Karpas-422 (cell line): ENCODE measurements at regions not wholly inside any gene's neighbourhood (a gene's known extent, or its start where the extent isn't known, plus 50 kb on each side); places are given as distances from the start of the nearest gene placed in this dataset.

Experiments
- DNase-seq: peaks from one replicate; pipeline ENCODE4 v3.0.0-alpha.2; 2015
- H2AFZ ChIP-seq: fragments of 200-600 bp; sonication (generic); 2 replicates; pipeline ENCODE4 v1.6.1; 2014; ENCODE audit warnings: antibody characterized with exemption, low read length, mixed read lengths
- H3K27ac ChIP-seq: fragments of 200-600 bp; sonication (generic); 2 replicates; pipeline ENCODE4 v1.5.1; 2014; ENCODE audit warnings: mild to moderate bottlenecking, low read length, moderate library complexity
- H3K27me3 ChIP-seq: fragments of 200-600 bp; sonication (generic); 2 replicates; pipeline ENCODE4 v1.6.1; 2014; ENCODE audit warnings: low read length, mixed read lengths
- H3K36me3 ChIP-seq: fragments of 200-600 bp; sonication (generic); 2 replicates; pipeline ENCODE4 v1.6.1; 2014; ENCODE audit warnings: low read length, mixed read lengths; ENCODE audit not compliant: insufficient read depth
- H3K4me1 ChIP-seq: fragments of 200-600 bp; sonication (generic); 2 replicates; pipeline ENCODE4 v1.6.1; 2014; ENCODE audit warnings: mild to moderate bottlenecking, low read length, mixed read lengths
- H3K4me2 ChIP-seq: fragments of 200-600 bp; sonication (generic); 2 replicates; pipeline ENCODE4 v1.6.1; 2014; ENCODE audit warnings: low read length, low read depth, mild to moderate bottlenecking; ENCODE audit not compliant: poor library complexity, severe bottlenecking
- H3K4me3 ChIP-seq: fragments of 200-600 bp; sonication (generic); 2 replicates; pipeline ENCODE4 v1.5.1; 2014; ENCODE audit warnings: mild to moderate bottlenecking, antibody characterized with exemption, low read length, mixed read lengths
- H3K79me2 ChIP-seq: fragments of 200-600 bp; sonication (generic); 2 replicates; pipeline ENCODE4 v1.6.1; 2014; ENCODE audit warnings: mild to moderate bottlenecking, low read length, mixed read lengths
- H3K9ac ChIP-seq: fragments of 200-600 bp; sonication (generic); 2 replicates; pipeline ENCODE4 v1.6.0; 2014; ENCODE audit warnings: low read length
- H3K9me2 ChIP-seq: fragments of 200-600 bp; sonication (generic), shearing (Covaris generic); replicated peaks from 2 replicates; pipeline ENCODE4 v1.6.0; 2014; ENCODE audit warnings: mild to moderate bottlenecking, low read length, moderate library complexity; ENCODE audit not compliant: insufficient read depth
- H3K9me3 ChIP-seq: fragments of 300-700, 200-600 bp; sonication (generic); 2 replicates; pipeline ENCODE4 v1.6.1; 2014; ENCODE audit warnings: low read length, mixed read lengths
- H4K20me1 ChIP-seq: fragments of 200-600 bp; sonication (generic); 2 replicates; pipeline ENCODE4 v1.6.1; 2014; ENCODE audit warnings: mild to moderate bottlenecking, antibody characterized with exemption, low read length, low read depth; ENCODE audit not compliant: insufficient read depth

- H3K79me2 ChIP-seq, result no peaks in the 10 kb centered on the region
- H4K20me1 ChIP-seq, result no peaks in the 10 kb centered on the region
- H3K36me3 ChIP-seq, result no peaks in the 10 kb centered on the region
- DNase-seq, result no peak
- H3K4me2 ChIP-seq, result no peak overlapping the region
- H3K4me3 ChIP-seq, result no peak overlapping the region
- no peaks in the 10 kb centered on the region for H3K4me1 ChIP-seq
- peaks cover 36% of the 10 kb centered on the region for H3K9me3 ChIP-seq
- no peak overlapping the region for H3K27ac ChIP-seq
- no peak overlapping the region for H3K9ac ChIP-seq
- no peaks in the 10 kb centered on the region for H3K27me3 ChIP-seq
- no peaks in the 10 kb centered on the region for H3K9me2 ChIP-seq
- H2AFZ ChIP-seq, result no peak overlapping the region
Measured at GRCh38 chr5:107168848-107169752, 501.6 kb downstream of the EFNA5 start.

- Histone ChIP-seq H3K4me2 (no peak overlapping the region), H2AFZ (no peak overlapping the region), H3K4me1 (no peaks in the 10 kb centered on the region), H3K27me3 (no peaks in the 10 kb centered on the region), H4K20me1 (no peaks in the 10 kb centered on the region), H3K27ac (no peak overlapping the region), H3K36me3 (no peaks in the 10 kb centered on the region), H3K4me3 (no peak overlapping the region), H3K9me3 (peaks cover 36% of the 10 kb centered on the region), H3K79me2 (no peaks in the 10 kb centered on the region), H3K9ac (no peak overlapping the region), H3K9me2 (no peaks in the 10 kb centered on the region)
- no peak for DNase-seq
Measured at GRCh38 chr5:107168086-107168485, 502.7 kb downstream of the EFNA5 start.

- no peaks in the 10 kb centered on the region for H3K79me2 ChIP-seq
- no peak overlapping the region for H3K27ac ChIP-seq
- no peaks in the 10 kb centered on the region for H3K27me3 ChIP-seq
- H3K4me1 ChIP-seq, result no peaks in the 10 kb centered on the region
- DNase-seq, result no peak
- no peaks in the 10 kb centered on the region for H4K20me1 ChIP-seq
- no peak overlapping the region for H3K4me3 ChIP-seq
- H3K9ac ChIP-seq, result no peak overlapping the region
- no peak overlapping the region for H3K4me2 ChIP-seq
- no peak overlapping the region for H2AFZ ChIP-seq
- H3K9me2 ChIP-seq, result no peaks in the 10 kb centered on the region
- no peaks in the 10 kb centered on the region for H3K36me3 ChIP-seq
- peaks cover 19% of the 10 kb centered on the region for H3K9me3 ChIP-seq
Measured at GRCh38 chr5:107165296-107165695, 505.4 kb downstream of the EFNA5 start.

- no peak overlapping the region for H3K9ac ChIP-seq
- no peaks in the 10 kb centered on the region for H3K27me3 ChIP-seq
- DNase-seq, result no peak
- H2AFZ ChIP-seq, result no peak overlapping the region
- H3K79me2 ChIP-seq, result no peaks in the 10 kb centered on the region
- no peak overlapping the region for H3K27ac ChIP-seq
- no peaks in the 10 kb centered on the region for H3K4me1 ChIP-seq
- no peaks in the 10 kb centered on the region for H4K20me1 ChIP-seq
- no peak overlapping the region for H3K4me3 ChIP-seq
- H3K9me2 ChIP-seq, result 0 out of 2 replicates have a peak, but pooled peaks cover 2% of the 10 kb centered on the region
- no peak overlapping the region for H3K4me2 ChIP-seq
- peaks cover 10% of the 10 kb centered on the region for H3K9me3 ChIP-seq
- H3K36me3 ChIP-seq, result no peaks in the 10 kb centered on the region
Measured at GRCh38 chr5:107157809-107158208, 512.9 kb downstream of the EFNA5 start.

GRCh38 chr5:107155707-107156106 lies 515.0 kb downstream of the EFNA5 start:
- no peak for DNase-seq
- Histone ChIP-seq H3K9me2 (0 out of 2 replicates have a peak, but pooled peaks cover 2% of the 10 kb centered on the region), H3K27ac (no peak overlapping the region), H3K27me3 (no peaks in the 10 kb centered on the region), H3K36me3 (no peaks in the 10 kb centered on the region), H3K79me2 (no peaks in the 10 kb centered on the region), H3K4me2 (no peak overlapping the region), H3K9ac (no peak overlapping the region), H2AFZ (no peak overlapping the region), H4K20me1 (no peaks in the 10 kb centered on the region), H3K4me1 (no peaks in the 10 kb centered on the region), H3K9me3 (peaks cover 10% of the 10 kb centered on the region), H3K4me3 (no peak overlapping the region)

GRCh38 chr5:107154593-107154992 lies 516.1 kb downstream of the EFNA5 start:
- Histone ChIP-seq H3K4me3 (no peak overlapping the region), H3K9me3 (peaks cover 13% of the 10 kb centered on the region), H3K79me2 (no peaks in the 10 kb centered on the region), H3K4me2 (no peak overlapping the region), H2AFZ (no peak overlapping the region), H3K4me1 (no peaks in the 10 kb centered on the region), H3K9me2 (0 out of 2 replicates have a peak, but pooled peaks cover 2% of the 10 kb centered on the region), H3K27ac (no peak overlapping the region), H3K27me3 (no peaks in the 10 kb centered on the region), H4K20me1 (no peaks in the 10 kb centered on the region), H3K36me3 (no peaks in the 10 kb centered on the region), H3K9ac (no peak overlapping the region)
- DNase-seq, result no peak

- Histone ChIP-seq H3K9me3 (peaks cover 11% of the 10 kb centered on the region), H3K9ac (no peak overlapping the region), H3K27me3 (no peaks in the 10 kb centered on the region), H3K36me3 (no peaks in the 10 kb centered on the region), H3K27ac (no peak overlapping the region), H4K20me1 (no peaks in the 10 kb centered on the region), H3K4me1 (no peaks in the 10 kb centered on the region), H3K4me2 (no peak overlapping the region), H2AFZ (no peak overlapping the region), H3K9me2 (0 out of 2 replicates have a peak, but pooled peaks cover 2% of the 10 kb centered on the region), H3K79me2 (no peaks in the 10 kb centered on the region), H3K4me3 (no peak overlapping the region)
- DNase-seq, result no peak
Measured at GRCh38 chr5:107153283-107153682, 517.5 kb downstream of the EFNA5 start.

- Histone ChIP-seq H3K4me1 (no peaks in the 10 kb centered on the region), H3K9ac (no peak overlapping the region), H3K4me3 (no peak overlapping the region), H3K36me3 (no peaks in the 10 kb centered on the region), H3K27me3 (no peaks in the 10 kb centered on the region), H3K9me3 (peaks cover 10% of the 10 kb centered on the region), H2AFZ (no peak overlapping the region), H3K27ac (no peak overlapping the region), H3K79me2 (no peaks in the 10 kb centered on the region), H3K4me2 (no peak overlapping the region), H4K20me1 (no peaks in the 10 kb centered on the region), H3K9me2 (0 out of 2 replicates have a peak, but pooled peaks cover 2% of the 10 kb centered on the region)
- DNase-seq, result no peak
Measured at GRCh38 chr5:107149243-107150005, 521.3 kb downstream of the EFNA5 start.
